Ishikawa (cell line): ENCODE measurements at regions not wholly inside any gene's neighbourhood (a gene's known extent, or its start where the extent isn't known, plus 50 kb on each side); places are given as distances from the start of the nearest gene placed in this dataset.

Source experiments
- CEBPB ChIP-seq: IDR thresholded peaks from 2 replicates; pipeline ENCODE4 v1.6.1; 2012
- CREB1 ChIP-seq: IDR thresholded peaks from 2 replicates; pipeline ENCODE4 v1.6.1; 2012; ENCODE audit warnings: low read depth
- EGR1 ChIP-seq: IDR thresholded peaks from 2 replicates; pipeline ENCODE4 v1.6.1; 2012
- EP300 ChIP-seq: IDR thresholded peaks from 2 replicates; pipeline ENCODE4 v1.6.1; 2012; ENCODE audit warnings: borderline replicate concordance
- FOXM1 ChIP-seq: IDR thresholded peaks from 2 replicates; pipeline ENCODE4 v1.6.1; 2012; ENCODE audit warnings: low read depth, borderline replicate concordance
- NFIC ChIP-seq: IDR thresholded peaks from 2 replicates; pipeline ENCODE4 v1.6.1; 2012
- RAD21 ChIP-seq: IDR thresholded peaks from 2 replicates; pipeline ENCODE4 v1.6.1; 2012; ENCODE audit warnings: low read depth
- TAF1 ChIP-seq: IDR thresholded peaks from 2 replicates; pipeline ENCODE4 v1.6.1; 2012; ENCODE audit warnings: low read depth, mild to moderate bottlenecking
- TCF12 ChIP-seq: IDR thresholded peaks from 2 replicates; pipeline ENCODE4 v1.6.1; 2012; ENCODE audit warnings: low read depth
- TEAD4 ChIP-seq: IDR thresholded peaks from 2 replicates; pipeline ENCODE4 v1.6.1; 2012
- USF1 ChIP-seq: IDR thresholded peaks from 2 replicates; pipeline ENCODE4 v1.6.1; 2012
- YY1 ChIP-seq: IDR thresholded peaks from 2 replicates; pipeline ENCODE4 v1.6.1; 2012; ENCODE audit warnings: low read depth
- ZBTB7A ChIP-seq: IDR thresholded peaks from 2 replicates; pipeline ENCODE4 v1.6.1; 2012; ENCODE audit warnings: low read depth
- TF ChIP-seq, protein P1 (sequence below): IDR thresholded peaks from 2 replicates; pipeline ENCODE4 v1.6.1; 2012; ENCODE audit warnings: low read depth, mild to moderate bottlenecking
- TF ChIP-seq, protein P2 (sequence below): IDR thresholded peaks from 2 replicates; pipeline ENCODE4 v1.6.1; 2012

DNA sequence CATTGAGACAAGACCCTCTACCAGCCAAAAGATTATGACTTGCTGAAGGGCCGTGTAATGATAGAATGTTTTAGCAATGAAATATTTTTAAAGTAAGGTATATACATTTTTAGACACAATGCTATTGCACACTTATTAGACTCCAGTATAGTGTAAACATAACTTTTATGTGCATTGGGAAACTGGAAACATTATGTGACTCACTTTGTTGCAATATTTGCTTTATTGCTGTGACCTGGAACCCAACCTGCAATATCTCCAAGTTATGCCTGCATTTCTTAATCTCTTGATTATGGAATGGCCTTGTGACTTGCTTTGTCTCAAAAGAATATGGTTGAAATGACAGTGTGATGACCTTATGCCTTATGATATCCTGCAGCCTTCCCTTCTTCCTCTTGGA, 502.0 kb downstream of the EPHA4 start:
- TF ChIP-seq FOXM1 (no peak), TEAD4 (no peak), ZBTB7A (no peak), TCF12 (no peak), YY1 (no peak), RAD21 (no peak), CREB1 (no peak)
- TF ChIP-seq, protein P1, sequence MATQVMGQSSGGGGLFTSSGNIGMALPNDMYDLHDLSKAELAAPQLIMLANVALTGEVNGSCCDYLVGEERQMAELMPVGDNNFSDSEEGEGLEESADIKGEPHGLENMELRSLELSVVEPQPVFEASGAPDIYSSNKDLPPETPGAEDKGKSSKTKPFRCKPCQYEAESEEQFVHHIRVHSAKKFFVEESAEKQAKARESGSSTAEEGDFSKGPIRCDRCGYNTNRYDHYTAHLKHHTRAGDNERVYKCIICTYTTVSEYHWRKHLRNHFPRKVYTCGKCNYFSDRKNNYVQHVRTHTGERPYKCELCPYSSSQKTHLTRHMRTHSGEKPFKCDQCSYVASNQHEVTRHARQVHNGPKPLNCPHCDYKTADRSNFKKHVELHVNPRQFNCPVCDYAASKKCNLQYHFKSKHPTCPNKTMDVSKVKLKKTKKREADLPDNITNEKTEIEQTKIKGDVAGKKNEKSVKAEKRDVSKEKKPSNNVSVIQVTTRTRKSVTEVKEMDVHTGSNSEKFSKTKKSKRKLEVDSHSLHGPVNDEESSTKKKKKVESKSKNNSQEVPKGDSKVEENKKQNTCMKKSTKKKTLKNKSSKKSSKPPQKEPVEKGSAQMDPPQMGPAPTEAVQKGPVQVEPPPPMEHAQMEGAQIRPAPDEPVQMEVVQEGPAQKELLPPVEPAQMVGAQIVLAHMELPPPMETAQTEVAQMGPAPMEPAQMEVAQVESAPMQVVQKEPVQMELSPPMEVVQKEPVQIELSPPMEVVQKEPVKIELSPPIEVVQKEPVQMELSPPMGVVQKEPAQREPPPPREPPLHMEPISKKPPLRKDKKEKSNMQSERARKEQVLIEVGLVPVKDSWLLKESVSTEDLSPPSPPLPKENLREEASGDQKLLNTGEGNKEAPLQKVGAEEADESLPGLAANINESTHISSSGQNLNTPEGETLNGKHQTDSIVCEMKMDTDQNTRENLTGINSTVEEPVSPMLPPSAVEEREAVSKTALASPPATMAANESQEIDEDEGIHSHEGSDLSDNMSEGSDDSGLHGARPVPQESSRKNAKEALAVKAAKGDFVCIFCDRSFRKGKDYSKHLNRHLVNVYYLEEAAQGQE, result no peak
- TF ChIP-seq, protein P2, sequence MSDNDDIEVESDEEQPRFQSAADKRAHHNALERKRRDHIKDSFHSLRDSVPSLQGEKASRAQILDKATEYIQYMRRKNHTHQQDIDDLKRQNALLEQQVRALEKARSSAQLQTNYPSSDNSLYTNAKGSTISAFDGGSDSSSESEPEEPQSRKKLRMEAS, result no peak

DNA sequence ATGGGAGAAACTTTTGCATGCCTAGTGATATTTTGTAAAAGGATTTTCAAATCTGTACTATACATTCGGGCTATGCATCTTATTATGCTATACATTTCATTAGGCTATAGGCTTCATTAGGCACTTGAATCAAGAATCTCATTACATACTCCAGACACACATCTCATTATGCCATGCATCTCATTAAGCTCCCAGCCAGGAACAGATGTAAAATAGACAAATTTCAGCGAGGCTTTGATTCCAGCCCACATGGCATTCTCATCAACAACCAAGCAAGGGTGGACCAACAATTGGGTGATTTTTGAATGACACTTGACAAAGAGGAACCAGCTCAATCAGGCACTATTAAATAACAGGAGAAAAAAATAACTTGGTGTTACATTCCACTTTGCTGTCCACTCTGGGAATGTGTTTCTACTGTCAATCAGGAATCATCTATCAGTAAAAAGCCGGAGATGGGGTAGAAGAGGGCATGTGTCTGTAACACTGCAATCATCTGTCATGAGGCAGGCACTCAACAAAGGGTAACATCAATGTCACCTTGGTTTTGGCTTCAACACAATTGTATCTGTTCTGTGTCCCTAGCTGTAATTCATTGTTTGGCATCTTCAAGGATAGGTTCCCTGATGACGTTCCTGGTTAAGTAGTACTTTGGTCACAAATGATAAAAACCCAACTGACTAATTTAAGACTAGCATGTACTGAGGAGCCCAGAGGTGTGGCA, 498.6 kb downstream of the EPHA4 start:
- TF ChIP-seq FOXM1 (no peak), EP300 (no peak), CREB1 (no peak), RAD21 (no peak), USF1 (no peak), TCF12 (no peak), YY1 (no peak), CEBPB (no peak), NFIC (no peak), TAF1 (no peak), EGR1 (no peak), ZBTB7A (no peak), TEAD4 (no peak)
- TF ChIP-seq, protein P2, result no peak
- TF ChIP-seq, protein P1, result no peak

DNA sequence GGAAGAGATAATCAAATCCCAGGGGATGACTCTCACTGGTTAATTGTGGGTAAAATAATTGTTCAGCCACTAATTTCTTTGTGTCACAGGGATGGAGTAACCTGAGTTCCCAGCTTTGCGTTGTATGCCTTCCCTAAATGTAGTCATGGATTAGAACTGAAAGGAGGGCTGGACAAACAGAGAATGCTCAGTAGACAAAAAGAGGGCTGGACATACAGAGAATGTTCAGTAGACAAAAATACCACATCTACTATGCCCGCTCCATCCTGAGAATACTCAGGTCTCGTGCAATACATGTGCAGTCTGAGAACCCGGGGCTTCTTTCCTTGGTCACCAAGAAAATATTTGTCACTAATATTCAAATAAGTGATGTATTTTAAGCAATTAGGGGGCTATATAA, 497.9 kb downstream of the EPHA4 start:
- no peak for TF ChIP-seq CREB1
- TF ChIP-seq CEBPB, result no peak
- no peak for TF ChIP-seq EGR1
- no peak for TF ChIP-seq EP300
- no peak for TF ChIP-seq TCF12

DNA sequence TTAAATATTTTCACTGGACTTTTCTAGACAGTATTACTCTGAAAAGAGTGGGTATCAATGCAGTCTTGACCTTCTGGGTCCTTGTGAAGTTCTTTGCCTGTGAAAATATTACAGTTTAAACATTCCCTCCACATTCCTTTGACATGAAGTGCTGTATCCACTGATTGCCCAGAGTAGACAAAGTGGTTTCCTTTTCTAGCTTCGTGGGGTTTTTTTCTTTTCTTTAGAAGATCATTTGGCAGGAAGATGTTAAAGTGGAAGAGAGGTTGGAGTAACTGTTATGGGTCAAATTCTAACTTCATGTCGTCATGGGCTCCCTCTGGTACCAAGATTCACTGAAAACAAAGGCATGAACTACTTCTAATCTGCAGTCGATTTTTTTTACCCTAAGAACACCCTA, 496.9 kb downstream of the EPHA4 start:
- TF ChIP-seq TEAD4 (no peak), TAF1 (no peak), EGR1 (no peak), NFIC (no peak), TCF12 (no peak), RAD21 (no peak), FOXM1 (no peak), ZBTB7A (no peak), YY1 (no peak), CREB1 (no peak), CEBPB (no peak), EP300 (no peak), USF1 (no peak)
- TF ChIP-seq, protein P1, result no peak
- TF ChIP-seq, protein P2, result no peak
